ENCODE measurements at regions not wholly inside any gene's neighbourhood (a gene's known extent, or its start where the extent isn't known, plus 50 kb on each side); places are given as distances from the start of the nearest gene placed in this dataset.

- TF ChIP-seq CTCF (IDR thresholded peaks at IDR 0.05) (no peak), SREBF2 (IDR thresholded peaks at IDR 0.05) (no peak), HDAC2 (IDR thresholded peaks at IDR 0.05) (no peak), ESRRA (IDR thresholded peaks at IDR 0.05; ENCODE audit: borderline replicate concordance, low read length) (no peak), POLR2A (IDR thresholded peaks at IDR 0.05; ENCODE audit: low read length) (no peak), E2F6 (IDR thresholded peaks at IDR 0.05; ENCODE audit: borderline replicate concordance, low read depth) (no peak), KDM1A (IDR thresholded peaks at IDR 0.05; ENCODE audit: low read depth) (no peak), ELK1 (IDR thresholded peaks at IDR 0.05; ENCODE audit: low read depth, low read length) (no peak), ZNF302 (CRISPR knock-in tag; IDR thresholded peaks at IDR 0.05) (no peak), PHF8 (IDR thresholded peaks at IDR 0.05; ENCODE audit: borderline replicate concordance, low read depth) (no peak), RFX5 (IDR thresholded peaks at IDR 0.05) (no peak), MAX (IDR thresholded peaks at IDR 0.05) (no peak), BHLHE40 (IDR thresholded peaks at IDR 0.05; ENCODE audit: low read depth, low read length) (no peak), BCL3 (IDR thresholded peaks at IDR 0.05) (no peak)
Observed at GRCh38 chr15:31171731-31172130, 70.2 kb upstream of the TRPM1 start.

All from A549 (cell line).